Mammary epithelial cell (primary cell): ENCODE measurements at regions not wholly inside any gene's neighbourhood (a gene's known extent, or its start where the extent isn't known, plus 50 kb on each side); places are given as distances from the start of the nearest gene placed in this dataset.

Experiments
- EZH2 ChIP-seq: IDR thresholded peaks from 2 replicates; pipeline ENCODE4 v1.6.1; 2012; ENCODE audit warnings: low read length, inconsistent platforms, borderline replicate concordance
- TF ChIP-seq, protein P1 (sequence below), 2 donors: IDR thresholded peaks in 1 of 2; conservative IDR thresholded peaks in 1 of 2; 2 replicates each; pipeline ENCODE4 v1.5.1; 2011 to 2012; ENCODE audit warnings: inconsistent platforms in 2 of 2, low read length in 2 of 2, mild to moderate bottlenecking in 2 of 2, control low read depth in 1 of 2, low read depth in 1 of 2; ENCODE audit not compliant: insufficient read depth in 1 of 2; ENCODE audit errors: extremely low read depth in 1 of 2

DNA sequence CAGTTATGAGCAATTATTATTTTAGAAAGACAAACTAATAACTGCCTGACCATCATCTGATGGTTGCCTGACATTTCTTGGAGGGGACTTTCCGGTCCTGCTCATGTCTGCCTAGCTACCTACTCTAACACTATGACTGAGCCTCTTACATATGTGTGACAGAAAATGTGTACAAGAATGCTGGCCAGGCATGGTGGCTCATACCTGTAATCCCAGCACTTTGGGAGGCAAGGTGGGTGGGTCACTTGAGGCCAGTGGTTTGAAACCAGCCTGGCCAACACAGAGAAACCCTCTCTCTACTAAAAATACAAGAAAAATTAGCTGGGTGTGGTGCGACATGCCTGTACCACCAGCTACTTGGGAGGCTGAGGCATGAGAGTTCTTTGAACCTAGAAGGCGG lies 666.3 kb downstream of the KCNJ3 start:
- TF ChIP-seq, protein P1, sequence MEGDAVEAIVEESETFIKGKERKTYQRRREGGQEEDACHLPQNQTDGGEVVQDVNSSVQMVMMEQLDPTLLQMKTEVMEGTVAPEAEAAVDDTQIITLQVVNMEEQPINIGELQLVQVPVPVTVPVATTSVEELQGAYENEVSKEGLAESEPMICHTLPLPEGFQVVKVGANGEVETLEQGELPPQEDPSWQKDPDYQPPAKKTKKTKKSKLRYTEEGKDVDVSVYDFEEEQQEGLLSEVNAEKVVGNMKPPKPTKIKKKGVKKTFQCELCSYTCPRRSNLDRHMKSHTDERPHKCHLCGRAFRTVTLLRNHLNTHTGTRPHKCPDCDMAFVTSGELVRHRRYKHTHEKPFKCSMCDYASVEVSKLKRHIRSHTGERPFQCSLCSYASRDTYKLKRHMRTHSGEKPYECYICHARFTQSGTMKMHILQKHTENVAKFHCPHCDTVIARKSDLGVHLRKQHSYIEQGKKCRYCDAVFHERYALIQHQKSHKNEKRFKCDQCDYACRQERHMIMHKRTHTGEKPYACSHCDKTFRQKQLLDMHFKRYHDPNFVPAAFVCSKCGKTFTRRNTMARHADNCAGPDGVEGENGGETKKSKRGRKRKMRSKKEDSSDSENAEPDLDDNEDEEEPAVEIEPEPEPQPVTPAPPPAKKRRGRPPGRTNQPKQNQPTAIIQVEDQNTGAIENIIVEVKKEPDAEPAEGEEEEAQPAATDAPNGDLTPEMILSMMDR (conservative IDR thresholded peaks at IDR 0.05 in 1 of 2, IDR thresholded peaks at IDR 0.05 in 1 of 2; ENCODE audit: extremely low read depth in 1 of 2, insufficient read depth in 1 of 2, low read depth in 1 of 2, low read length in 2 of 2), result no peak
- no peak for TF ChIP-seq EZH2
